Lower leg skin (tissue), 4 donors: ENCODE measurements at regions not wholly inside any gene's neighbourhood (a gene's known extent, or its start where the extent isn't known, plus 50 kb on each side); places are given as distances from the start of the nearest gene placed in this dataset.

ENCODE experiments used
- DNase-seq, 2 donors: peaks; one replicate each; pipeline ENCODE4 v3.0.0-alpha.2; 2019; ENCODE audit warnings: low spot score in 2 of 2
- H3K4me3 ChIP-seq: fragments of 200-600 bp; sonication (generic); 2 replicates; pipeline ENCODE4 v1.5.1; 2017; ENCODE audit warnings: mild to moderate bottlenecking, low read depth; ENCODE audit not compliant: poor library complexity, severe bottlenecking
- POLR2A ChIP-seq, 2 donors: fragments of 450-650 bp; IDR thresholded peaks; one replicate each; pipeline ENCODE4 v1.6.1; 2016 to 2017; ENCODE audit warnings: antibody characterized with exemption in 2 of 2, mild to moderate bottlenecking in 1 of 2, moderate library complexity in 1 of 2
- WGBS, 2 donors: methylation state at CpG; one replicate each; pipeline ENCODE4 v1.1.5; 2018; 5-methylcytosine and 5-hydroxymethylcytosine counted together
- intact Hi-C: fragments of 100-400 bp; cut with DNase I; formaldehyde crosslinking; loops from one replicate; pipeline ENCODE4 v1.15.0; 2023; ENCODE audit warnings: low total_unique reads
- TF ChIP-seq, protein P1 (sequence below), 3 donors: fragments of 450-650 bp; IDR thresholded peaks; one replicate each; pipeline ENCODE4 v1.5.1; 2016; ENCODE audit warnings: antibody characterized with exemption in 3 of 3, mild to moderate bottlenecking in 3 of 3, moderate library complexity in 2 of 3

DNA sequence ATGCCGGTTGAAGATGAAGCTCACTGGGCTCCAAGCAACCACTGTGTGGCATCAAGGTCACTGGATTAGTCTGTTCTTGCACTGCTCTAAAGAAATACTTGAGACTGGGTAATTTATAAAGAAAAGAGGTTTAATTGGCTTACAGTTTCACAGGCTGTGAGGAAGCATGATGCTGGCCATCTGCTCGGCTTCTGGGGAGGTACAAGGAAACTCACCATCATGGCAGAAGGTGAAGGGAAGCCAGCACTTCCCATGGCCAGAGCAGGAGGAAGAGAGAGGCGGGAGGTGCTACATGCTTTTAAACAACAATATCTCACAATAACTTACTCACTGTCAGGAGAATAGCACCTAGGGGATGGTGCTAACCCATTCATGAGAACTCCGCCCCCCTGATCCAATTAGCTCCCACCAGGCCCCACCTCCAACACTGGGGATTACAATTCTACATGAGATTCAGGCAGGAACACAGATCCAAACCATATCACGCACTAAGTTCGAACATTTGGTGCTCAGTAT is 109.7 kb upstream of the MGAT5 start:
- no peak for TF ChIP-seq POLR2A (IDR thresholded peaks at IDR 0.05)
- TF ChIP-seq, protein P1, sequence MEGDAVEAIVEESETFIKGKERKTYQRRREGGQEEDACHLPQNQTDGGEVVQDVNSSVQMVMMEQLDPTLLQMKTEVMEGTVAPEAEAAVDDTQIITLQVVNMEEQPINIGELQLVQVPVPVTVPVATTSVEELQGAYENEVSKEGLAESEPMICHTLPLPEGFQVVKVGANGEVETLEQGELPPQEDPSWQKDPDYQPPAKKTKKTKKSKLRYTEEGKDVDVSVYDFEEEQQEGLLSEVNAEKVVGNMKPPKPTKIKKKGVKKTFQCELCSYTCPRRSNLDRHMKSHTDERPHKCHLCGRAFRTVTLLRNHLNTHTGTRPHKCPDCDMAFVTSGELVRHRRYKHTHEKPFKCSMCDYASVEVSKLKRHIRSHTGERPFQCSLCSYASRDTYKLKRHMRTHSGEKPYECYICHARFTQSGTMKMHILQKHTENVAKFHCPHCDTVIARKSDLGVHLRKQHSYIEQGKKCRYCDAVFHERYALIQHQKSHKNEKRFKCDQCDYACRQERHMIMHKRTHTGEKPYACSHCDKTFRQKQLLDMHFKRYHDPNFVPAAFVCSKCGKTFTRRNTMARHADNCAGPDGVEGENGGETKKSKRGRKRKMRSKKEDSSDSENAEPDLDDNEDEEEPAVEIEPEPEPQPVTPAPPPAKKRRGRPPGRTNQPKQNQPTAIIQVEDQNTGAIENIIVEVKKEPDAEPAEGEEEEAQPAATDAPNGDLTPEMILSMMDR (IDR thresholded peaks at IDR 0.05): no peak
- H3K4me3 ChIP-seq: no peak overlapping the region
- DNase-seq: no peak
- 92 to 95% methylated on average over 6 of the region's 6 CpGs for WGBS, 2 donors
- intact Hi-C loops: no loop called here

DNA sequence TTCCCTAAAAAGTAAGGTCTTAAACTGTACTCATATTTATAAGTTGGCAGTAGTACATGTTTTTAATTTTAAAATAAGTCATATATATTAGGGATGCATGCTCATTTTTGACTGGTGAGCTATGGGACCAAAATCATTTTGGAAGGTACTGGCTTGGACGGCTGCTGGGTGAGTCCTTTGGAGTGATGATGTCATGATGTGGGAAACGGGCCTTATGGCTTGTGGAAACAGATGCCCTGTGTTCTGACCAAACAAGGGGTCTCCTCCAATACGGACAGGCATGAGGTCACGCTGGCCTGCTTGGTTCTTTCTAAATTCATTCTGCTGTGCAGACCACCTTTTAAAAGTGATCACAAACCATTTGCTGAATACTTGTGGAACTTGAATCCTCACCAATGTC is 109.2 kb upstream of the MGAT5 start:
- TF ChIP-seq, protein P1 (IDR thresholded peaks at IDR 0.05): no peak
- TF ChIP-seq POLR2A (IDR thresholded peaks at IDR 0.05): no peak
- 77 to 80% methylated on average over 4 of the region's 4 CpGs for WGBS, 2 donors
- intact Hi-C loops: no loop called here
- no peak overlapping the region for H3K4me3 ChIP-seq
- DNase-seq: no peak

DNA sequence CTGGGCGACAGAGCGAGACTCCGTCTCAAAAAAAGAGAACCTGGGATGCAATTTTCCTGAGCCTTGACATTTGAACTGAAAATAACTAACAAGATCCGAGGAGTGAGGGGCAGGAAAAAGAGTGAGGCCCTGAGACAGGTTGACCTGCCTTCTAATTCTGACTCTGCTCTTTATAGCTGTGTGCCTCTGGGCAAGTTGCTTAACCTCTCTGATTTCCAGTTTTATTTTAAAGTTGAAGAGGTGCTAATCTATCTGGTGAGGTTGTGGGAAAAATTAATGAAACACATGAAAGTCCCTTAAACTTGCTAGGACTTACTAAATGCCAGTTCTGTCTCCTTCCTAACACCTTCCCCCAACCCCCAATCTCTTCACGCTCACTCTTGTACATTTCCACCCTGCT is 108.4 kb upstream of the MGAT5 start:
- WGBS, 2 donors: 95 to 96% methylated on average over 5 of the region's 5 CpGs
- H3K4me3 ChIP-seq: no peak overlapping the region
- no peak for TF ChIP-seq POLR2A (IDR thresholded peaks at IDR 0.05)
- TF ChIP-seq, protein P1 (IDR thresholded peaks at IDR 0.05): no peak
- intact Hi-C loops: no loop called here
- DNase-seq: no peak

DNA sequence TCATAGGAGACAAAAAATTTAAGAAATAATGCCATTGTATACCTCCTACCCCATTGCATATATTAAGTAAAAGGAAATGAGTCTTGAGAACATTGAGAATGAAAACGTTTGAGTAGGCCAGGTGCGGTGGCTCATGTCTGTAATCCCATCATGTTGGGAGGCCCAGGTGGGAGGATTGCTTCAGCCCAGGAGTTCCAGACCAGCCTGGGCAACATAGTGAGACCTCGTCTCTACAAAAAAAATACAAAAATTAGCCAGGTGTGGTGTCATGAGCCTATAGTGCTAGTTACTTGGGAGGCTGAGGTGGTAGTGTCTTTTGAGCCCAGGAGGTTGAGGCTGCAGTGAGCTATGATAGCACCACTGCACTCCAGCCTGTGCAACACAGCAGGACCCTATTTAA is 107.7 kb upstream of the MGAT5 start:
- WGBS, 2 donors: 65 to 71% methylated on average over 3 of the region's 3 CpGs
- intact Hi-C loops: no loop called here
- no peak for DNase-seq
- no peak for TF ChIP-seq POLR2A (IDR thresholded peaks at IDR 0.05)
- TF ChIP-seq, protein P1 (IDR thresholded peaks at IDR 0.05): no peak
- H3K4me3 ChIP-seq: no peak overlapping the region

DNA sequence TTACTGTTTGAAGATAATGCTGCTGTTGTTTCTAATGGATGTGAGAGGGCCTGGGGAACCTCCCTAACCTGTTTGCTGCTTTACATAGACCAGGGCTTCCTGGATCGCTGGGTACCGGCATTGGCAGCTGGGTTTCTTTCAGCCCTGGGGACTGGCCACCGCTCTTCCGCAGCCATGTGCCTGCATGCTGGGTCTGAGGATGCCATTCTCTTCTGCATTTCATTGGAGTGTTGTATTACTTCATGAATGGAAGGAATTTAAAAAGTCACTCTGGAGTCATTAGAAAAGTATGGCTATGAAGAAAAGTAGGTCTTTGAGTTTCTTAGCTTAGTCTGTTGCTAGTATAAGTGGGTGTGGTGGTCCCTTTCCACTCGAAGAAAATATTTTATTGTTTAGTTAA is 107.3 kb upstream of the MGAT5 start:
- WGBS, 2 donors: 21 to 35% methylated on average over 5 of the region's 5 CpGs
- TF ChIP-seq, protein P1 (IDR thresholded peaks at IDR 0.05): no peak
- TF ChIP-seq POLR2A (IDR thresholded peaks at IDR 0.05): no peak
- DNase-seq: no peak
- no peak overlapping the region for H3K4me3 ChIP-seq
- intact Hi-C loops: no loop called here

GRCh38 chr2:134148172-134148571 is 105.7 kb upstream of the MGAT5 start:
- TF ChIP-seq, protein P1 (IDR thresholded peaks at IDR 0.05): no peak
- no peak for TF ChIP-seq POLR2A (IDR thresholded peaks at IDR 0.05)
- H3K4me3 ChIP-seq: no peak overlapping the region
- intact Hi-C loops: no loop called here
- WGBS, 2 donors: 95 to 97% methylated on average over 2 of the region's 2 CpGs
- DNase-seq: no peak
